Endothelial cell of hepatic sinusoid (primary cell): ENCODE measurements at regions not wholly inside any gene's neighbourhood (a gene's known extent, or its start where the extent isn't known, plus 50 kb on each side); places are given as distances from the start of the nearest gene placed in this dataset.
"Not testable (repeated sequence)": the region's sequence is repeated elsewhere in the genome, so short reads cannot be mapped to it uniquely, and the experiment has no call there.

Source experiments
- in situ Hi-C: cut with HindIII; loops from 2 replicates; pipeline ENCODE4 v1.10.0; 2017; ENCODE audit warnings: low sequenced_read_pairs

DNA sequence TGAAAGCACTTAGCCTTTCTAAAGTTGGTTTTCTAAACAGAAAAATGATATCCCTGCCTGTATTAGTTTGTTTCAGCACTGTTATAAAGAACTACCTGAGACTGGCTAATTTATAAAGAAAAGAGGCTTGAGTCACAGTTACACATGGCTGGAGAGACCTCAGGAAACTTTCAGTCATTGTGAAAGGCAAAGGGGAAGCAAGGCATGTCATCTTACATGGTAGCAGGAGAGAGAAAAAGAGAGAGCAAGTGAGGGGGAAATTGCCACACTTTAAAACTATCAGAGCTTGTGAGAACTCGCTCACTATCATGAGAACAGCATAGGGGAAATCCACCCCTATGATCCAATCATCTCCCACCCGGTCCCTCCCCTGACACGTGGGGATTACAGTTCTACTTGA, 64.9 kb downstream of the FAM170A start:
- in situ Hi-C loops = no loop called here

DNA sequence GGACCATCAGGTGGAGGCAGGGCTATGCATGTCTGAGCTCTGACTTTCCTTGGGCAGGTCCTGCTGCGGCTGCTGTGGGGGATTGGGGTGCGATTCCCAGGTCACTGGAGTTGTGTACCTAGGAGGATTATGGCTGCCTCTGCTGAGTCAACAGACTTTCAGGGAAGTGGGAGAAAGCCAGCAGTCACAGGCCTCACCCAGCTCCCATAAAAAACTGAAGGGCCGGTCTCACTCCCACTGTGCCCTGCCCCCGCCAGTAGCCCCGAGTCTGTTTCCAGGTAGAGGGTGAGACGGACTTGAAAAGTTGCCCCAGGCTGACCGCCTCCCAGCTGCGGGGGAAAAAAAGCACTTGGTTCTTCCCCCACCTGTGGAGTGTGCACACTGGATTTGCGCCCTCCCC, 76.7 kb downstream of the FAM170A start:
- in situ Hi-C loops = no loop called here

DNA sequence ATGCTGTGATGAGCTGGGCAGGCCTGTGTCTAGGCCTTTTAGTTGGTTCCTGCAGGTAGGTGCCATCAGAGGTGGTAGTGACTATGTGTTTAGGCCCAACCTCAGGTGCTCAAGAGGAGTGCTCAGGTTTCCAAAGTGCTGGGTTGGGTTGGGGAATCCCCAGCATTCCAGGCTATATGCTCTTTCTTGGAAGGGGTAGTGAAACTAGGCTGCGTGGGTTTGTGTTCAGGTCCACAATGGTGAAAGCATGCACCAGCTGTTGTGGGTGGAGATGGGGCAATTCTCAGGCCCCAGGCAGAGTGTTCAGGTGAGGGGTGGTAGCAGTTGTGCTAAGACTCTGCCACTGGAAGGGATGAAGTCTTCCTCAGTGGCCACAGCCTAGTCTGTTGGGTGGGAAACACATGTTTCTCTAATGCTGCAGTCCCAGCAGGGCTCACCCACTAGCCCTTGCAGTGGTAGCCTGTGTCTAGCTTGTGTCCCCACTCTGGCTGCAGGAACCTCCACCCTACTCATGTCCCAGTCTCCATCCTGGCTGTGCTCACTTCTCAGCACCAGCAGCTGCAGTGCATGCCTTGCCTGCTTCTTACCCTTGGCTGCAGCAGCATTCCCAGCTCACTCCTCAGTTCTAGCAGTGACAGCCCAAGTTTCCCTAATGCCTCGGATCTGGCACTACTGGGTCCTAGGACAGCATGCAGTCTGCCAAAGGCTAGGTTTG, 78.9 kb downstream of the FAM170A start:
- in situ Hi-C loops = no loop called here

DNA sequence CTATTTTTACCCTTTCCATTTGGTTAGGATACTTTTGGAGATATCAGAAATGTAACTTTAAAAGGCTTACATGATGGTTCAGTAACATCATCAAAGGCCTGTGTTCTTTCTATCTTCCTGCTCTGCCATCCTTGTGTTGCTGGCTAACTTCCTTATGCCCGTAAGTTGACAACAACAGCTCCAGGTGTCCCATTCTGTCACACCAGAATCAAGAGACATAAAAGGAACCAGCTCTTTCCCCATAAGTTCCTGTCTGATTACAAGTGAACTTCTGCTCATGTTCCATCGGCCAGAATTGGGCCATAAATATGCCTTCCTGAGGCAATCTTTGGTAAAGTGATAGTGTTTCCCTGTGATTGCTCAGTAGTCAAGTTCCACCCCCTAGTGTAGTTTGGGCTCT, 92.4 kb downstream of the FAM170A start:
- in situ Hi-C loops = no loop called here

DNA sequence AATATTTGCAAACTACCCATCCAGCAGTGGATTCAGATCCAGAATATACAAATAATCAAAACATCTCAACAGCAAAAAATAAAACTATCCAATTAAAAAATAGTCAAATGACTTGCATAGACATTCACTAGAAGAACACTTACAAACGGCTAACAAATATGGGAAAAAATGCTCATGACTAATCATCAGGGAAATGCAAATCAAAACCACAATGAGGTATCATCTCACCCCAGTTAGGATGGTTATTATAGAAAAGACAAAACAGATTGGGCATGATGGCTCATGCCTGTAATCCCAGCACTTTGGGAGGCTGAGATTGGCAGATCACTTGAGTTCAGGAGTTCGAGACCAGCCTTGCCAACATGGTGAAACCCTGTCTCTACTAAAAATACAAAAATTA, 95.9 kb downstream of the FAM170A start:
- in situ Hi-C loops = not testable (repeated sequence)

DNA sequence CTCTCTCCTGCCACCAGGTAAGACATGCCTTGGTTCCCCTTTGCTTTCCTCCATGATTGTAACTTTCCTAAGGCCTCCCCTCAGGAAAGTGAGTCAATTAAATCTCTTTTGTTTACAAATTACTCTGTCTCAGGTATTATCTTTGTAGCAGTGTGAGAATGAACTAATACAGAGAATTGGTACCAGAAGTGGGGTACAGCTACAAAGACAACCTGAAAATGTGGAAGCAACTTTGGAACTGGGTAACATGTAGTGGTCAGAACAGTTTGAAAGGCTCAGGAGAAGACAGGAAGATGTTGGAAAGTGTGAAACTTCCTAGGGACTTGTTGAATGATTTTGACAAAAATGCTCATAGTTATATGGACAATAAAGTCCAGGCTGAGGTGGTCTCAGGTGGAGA, 97.2 kb downstream of the FAM170A start:
- in situ Hi-C loops = no loop called here

DNA sequence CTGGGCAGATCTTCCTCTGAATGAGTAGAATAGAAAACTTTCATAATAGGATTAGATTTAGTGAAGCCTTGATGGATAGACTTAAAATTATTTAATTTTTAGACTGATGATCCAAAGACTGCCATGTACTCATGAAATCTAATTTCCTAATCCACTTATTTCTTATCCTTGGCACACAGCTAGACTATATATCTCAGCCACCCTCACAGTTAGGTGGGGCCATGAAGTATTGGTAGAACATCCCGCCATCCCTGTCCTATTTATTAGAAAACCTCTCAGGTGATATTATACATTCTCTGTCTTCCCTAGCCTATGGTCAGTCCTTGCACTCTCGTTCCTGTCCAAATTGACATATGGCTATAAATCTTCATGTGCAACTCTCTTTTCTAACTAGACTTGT, 110.9 kb downstream of the FAM170A start:
- in situ Hi-C loops = no loop called here

DNA sequence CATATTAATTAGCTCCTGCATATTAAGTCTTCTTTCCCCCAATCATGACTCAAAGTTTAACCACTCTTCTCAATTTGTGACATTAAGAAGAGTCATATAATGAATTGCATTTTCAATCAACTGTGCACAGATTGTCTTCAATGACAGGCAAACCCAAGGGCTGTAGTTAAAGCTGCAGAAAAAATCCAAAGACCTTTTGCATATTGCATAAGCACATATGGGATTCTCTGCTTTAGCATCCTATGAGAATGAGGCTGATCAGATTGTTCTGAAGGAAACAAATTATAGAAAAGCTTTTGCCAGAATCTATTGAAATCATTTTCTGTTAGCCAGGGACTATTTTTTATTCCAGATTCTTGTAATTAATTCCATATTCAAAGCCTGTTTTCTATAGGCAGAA, 112.3 kb downstream of the FAM170A start:
- in situ Hi-C loops = no loop called here

DNA sequence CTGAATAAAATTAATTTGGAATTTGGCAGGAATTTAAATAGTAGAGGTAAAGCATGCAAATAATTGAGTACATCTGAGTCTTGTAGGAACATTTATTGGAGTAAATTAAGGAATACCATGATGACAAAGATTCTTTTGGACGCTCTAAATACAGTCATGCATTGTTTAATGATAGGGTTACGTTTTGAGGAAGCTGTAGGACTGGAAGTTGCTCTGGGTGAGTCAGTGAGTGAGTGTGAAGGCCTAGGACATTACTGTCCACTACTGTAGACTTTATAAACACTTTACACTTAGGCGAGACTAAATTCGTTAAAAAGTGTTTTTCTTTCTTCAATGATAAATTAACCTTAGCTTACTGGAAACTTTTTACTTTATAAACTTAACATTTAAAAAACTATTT, 113.0 kb downstream of the FAM170A start:
- in situ Hi-C loops = no loop called here

DNA sequence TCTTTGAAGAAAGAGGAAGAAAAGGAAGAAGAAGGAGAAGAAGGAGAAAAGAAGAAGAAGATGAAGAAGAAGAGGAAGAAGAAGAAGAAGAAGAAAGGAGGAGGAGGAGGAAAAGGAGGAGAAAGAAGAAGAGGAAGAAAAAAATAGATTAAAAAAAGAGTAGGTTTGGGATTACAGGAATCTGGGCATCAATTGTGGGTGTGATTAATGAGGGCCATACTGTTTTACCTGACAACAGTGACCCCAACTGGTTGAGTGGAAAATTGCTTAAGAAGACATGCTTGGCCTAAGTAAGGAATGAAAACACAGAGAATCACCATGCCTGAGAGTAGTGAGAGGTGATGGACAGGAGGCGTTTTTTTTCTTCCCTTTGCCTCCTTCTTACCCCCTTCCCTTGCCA, 114.6 kb downstream of the FAM170A start:
- in situ Hi-C loops = no loop called here

DNA sequence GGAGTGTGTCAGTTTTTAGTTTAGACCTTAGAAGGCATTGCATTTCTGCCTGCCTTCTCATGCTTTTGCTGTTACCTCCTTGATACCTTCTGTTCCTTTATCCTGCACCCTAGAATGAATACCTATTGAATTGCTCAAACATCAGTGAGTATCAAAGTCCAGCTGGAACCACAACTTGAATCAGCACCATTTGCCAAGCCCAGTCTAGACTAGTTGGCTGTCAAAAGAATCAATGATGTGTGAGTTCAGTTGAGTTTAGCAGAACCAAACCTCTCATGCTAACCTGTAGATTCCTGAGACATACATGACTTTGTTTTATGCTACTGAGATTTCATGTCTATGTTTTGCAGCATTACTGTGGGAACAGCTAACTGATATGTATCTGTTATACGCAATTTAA, 116.6 kb downstream of the FAM170A start:
- in situ Hi-C loops = no loop called here

DNA sequence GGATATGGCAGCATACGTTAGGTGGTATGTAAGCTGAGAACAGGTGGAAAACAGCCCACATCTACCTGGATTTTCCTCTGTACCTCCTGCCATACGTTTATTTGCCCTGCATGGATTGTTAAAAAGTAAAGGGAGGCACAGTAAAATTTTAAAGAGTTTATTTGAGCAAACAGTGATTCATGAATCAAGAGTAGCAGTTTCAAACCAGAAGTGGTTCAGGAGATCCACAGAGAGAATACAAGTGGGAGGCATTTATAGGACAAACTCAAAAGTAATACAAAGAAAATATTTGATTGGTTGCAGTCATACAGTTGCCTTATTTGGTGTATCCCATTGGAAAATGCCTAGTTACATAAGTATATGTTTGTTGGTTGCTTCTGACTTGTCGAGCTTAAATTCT, 117.6 kb downstream of the FAM170A start:
- in situ Hi-C loops = no loop called here

DNA sequence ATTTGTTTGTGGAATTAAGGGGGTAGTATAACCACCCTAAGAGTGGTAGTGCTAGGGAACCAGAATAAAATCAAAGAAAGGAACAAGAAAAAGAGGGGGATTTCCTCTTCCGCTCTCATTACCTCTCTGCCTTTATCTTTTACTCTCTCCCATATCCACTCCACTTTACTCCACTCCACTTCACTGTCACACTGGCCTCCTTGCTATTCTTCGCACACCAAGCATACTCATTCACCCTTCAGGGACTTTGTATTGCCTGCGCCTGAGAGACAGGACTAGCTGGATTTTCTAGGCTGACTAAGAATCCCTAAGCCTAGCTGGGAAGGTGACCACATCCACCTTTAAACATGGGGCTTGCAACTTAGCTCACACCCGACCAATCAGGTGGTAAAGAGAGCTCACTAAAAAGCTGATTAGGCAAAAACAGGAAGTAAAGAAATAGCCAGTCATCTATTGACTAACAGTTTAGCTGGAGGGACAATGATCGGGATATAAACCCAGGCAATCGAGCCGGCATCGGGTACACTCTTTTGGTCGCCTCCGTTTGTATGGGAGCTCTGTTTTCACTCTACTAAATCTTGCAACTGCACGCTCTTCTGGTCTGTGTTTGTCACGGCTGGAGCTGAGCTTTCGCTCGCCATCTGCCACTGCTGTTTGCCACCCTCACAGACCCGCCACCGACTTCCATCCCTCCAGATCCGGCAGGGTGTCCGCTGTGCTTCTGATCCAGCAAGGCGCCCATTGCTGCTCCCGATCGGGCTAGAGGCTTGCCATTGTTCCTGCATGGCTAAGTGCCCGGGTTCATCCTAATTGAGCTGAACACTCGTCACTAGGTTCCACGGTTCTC, 121.8 kb downstream of the FAM170A start:
- in situ Hi-C loops = no loop called here

DNA sequence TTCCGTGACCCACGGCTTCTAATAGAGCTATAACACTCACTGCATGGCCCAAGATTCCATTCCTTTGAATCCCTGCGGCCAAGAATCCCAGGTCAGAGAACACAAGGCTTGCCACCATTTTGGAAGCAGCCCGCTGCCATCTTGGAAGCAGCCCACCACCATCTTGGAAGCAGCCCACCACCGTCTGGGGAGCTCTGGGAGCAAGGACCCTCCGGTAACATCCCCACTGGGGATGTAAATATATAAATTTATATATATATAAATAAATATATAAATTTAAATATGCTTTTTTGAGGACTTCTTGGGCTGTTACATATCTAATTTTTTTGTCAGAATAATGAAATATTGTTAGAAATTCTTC, 122.4 kb downstream of the FAM170A start:
- in situ Hi-C loops = no loop called here

DNA sequence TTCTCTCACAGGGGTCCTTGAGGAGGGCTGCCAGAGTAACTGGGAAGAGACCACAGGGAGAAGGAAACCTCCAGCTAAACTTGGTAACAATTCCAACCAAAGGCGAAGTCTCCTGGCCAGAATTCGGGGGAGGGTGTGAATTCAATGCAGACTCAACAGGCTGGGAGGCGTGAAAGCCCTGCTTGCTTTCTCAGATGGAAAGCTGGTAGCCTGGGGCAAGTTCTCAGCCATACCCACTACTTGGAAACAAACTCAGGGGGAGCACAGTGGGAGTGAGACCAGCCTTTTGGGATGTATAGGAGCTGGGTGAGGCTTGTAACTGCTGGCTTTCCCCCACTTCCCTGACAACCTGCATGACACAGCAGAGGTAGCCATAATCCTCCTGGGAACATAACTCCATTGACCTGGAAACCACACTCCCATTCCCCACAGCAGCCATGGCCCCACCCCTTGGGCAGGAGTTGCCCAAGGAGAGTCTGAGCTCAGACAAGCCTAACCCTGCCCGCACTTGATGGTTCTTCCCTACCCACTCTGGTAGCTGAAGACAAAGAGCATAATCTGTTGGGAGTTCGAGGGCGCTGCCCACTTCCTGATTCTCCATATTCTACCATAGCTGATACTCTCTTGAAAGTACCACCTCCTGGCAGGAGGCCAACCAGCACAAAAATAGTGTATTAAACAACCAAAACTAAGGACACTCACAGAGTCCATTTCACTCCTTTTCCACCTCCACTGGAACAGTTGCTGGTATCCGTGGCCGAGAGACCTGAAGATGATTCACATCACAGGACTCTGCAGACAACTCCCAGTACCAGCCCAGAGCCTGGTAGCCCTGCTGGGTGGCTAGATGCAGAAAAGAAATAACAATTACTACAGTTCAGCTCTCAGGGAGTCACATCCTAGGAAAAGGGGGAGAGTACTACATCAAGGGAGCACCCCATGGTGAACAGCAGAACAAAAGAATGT, 123.8 kb downstream of the FAM170A start:
- in situ Hi-C loops = no loop called here

DNA sequence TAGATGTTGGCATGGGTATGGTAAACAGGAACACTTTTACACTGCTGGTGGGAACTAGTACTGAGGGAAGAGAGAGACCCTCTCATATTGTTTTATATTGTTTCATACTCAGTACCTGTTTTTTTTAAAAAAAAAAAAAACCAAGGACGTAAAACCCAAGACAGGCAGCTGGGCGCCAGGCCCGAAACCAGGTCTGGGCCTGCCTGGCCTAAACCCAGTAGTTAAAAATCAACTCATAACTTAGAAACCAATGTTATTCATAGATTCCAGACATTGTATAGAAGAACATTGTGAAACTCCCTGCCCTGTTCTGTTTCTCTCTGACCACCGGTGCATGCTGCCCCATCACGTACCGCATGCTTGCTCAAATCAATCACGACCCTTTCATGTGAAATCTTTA, 125.5 kb downstream of the FAM170A start:
- in situ Hi-C loops = not testable (repeated sequence)

DNA sequence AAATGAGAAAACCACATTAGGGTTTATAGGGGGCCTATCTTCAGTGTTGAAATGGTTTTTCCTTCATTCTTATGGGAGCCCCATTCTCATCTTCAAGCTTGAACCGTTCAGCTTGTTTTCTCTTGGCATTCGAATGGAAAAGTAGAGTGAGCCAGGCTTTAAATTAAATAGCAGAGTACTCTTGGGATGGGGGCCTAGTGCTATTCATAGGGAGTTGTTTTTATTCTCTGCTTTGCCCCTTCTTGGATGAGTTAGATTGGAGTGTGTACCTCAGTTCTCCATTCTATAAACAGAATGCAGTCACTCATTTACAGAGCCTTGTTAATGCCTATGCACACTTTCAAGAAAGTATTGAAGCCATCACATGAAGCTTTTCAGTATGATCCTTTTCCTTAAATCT, 127.9 kb downstream of the FAM170A start:
- in situ Hi-C loops = no loop called here

DNA sequence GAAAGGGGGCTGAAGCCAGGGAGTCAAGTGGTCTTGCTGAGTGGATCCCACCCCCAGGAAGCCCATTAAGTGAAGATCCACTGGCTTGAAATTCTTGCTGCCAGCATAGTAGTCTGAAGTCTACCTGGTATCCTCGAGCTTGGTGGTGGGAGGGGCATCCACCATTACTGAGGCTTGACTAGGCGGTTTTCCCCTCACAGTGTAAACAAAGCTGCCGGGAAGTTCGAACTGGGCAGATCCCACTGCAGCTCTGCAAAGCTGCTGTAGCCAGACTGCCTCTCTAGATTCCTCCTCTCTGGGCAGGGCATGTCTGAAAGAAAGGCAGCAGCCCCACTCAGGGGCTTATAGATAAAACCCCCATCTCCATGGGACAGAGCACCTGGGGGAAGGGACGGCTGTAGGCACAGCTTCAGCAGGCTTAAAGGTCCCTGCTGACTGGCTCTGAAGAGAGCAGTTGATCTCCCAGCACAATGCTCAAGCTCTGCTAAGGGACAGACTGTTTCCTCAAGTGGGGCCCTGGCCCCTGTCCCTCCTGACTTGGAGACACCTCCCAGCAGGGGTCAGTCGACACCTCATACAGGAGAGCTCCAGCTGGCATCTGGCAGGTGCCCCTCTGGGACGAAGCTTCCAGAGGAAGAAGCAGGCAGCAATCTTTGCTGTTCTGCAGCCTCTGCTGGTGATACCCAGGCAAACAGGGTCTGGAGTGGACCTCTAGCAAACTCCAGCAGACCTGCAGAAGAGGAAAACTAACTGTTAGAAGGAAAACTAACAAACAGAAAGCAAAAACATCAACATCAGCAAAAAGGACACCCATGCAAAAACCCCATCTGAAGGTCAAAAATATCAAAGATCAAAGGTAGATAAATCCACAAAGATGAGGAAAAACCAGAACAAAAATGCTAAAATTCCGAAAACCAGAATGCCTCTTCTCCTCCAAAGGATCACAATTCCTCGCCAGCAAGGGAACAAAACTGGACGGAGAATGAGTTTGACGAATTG, 140.6 kb downstream of the FAM170A start:
- in situ Hi-C loops = not testable (repeated sequence)

DNA sequence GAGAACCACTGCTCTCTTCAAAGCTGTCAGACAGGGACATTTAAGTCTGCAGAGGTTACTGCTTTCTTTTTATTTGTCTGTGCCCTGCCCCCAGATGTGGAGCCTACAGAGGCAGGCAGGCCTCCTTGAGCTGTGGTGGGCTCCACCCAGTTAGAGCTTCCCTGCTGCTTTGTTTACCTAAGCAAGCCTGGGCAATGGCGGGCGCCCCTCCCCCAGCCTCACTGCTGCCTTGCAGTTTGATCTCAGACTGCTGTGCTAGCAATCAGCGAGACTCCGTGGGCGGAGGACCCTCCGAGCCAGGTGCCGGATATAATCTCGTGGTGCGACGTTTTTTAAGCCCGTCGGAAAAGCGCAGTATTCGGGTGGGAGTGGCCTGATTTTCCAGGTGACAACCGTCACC, 150.8 kb downstream of the FAM170A start:
- in situ Hi-C loops = not testable (repeated sequence)

DNA sequence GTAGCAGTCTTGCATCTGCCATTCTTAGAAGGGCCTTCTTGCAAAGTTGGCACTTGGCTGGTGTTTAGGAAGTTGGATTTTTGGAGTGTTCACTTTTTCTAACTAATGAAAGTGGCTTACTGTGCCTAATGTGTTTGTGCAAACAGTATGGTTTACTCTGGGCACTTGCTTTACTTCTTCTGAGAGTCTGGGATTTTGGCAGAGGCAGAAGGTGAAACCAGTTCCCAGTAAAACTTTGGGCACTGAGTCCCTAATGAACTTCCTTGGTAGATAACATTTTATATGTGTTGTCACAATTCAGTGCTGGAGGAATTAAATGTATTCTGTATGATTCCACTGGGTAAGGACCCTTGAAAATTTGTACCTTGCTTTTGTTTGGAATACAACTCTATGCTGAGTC, 155.7 kb downstream of the FAM170A start:
- in situ Hi-C loops = no loop called here
